ENCODE measurements at regions not wholly inside any gene's neighbourhood (a gene's known extent, or its start where the extent isn't known, plus 50 kb on each side); places are given as distances from the start of the nearest gene placed in this dataset.
"Not testable (repeated sequence)": the region's sequence is repeated elsewhere in the genome, so short reads cannot be mapped to it uniquely, and the experiment has no call there.

DNA sequence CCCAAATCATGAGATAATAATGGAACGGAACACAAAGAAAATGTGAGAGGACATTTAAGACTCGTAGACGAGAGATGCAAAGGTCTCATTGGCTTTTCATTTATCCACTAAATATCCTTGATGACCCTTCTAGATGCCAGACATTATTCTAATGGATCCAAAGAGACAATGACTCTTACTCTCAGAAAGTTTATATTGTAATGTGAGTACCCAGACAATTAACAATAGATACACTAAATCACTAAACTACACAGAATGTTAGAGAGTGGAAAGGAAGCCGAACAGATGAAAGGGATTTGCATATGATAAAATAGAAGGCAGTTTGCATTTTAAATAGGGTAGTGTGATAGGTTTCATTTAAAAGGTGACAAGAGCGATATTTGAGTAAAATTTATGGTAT, 973.3 kb downstream of the TAF11L14 start:
- no TSS peak for BruUV-seq (replicated peaks)
- TF ChIP-seq, protein P1, sequence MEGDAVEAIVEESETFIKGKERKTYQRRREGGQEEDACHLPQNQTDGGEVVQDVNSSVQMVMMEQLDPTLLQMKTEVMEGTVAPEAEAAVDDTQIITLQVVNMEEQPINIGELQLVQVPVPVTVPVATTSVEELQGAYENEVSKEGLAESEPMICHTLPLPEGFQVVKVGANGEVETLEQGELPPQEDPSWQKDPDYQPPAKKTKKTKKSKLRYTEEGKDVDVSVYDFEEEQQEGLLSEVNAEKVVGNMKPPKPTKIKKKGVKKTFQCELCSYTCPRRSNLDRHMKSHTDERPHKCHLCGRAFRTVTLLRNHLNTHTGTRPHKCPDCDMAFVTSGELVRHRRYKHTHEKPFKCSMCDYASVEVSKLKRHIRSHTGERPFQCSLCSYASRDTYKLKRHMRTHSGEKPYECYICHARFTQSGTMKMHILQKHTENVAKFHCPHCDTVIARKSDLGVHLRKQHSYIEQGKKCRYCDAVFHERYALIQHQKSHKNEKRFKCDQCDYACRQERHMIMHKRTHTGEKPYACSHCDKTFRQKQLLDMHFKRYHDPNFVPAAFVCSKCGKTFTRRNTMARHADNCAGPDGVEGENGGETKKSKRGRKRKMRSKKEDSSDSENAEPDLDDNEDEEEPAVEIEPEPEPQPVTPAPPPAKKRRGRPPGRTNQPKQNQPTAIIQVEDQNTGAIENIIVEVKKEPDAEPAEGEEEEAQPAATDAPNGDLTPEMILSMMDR (IDR thresholded peaks at IDR 0.05; ENCODE audit: unreplicated experiment) = no peak
- CTCF ChIA-PET = no interaction called here
- peaks cover 6% of the 10 kb centered on the region for H3K9me3 Mint-ChIP-seq (ENCODE audit: low read depth, unreplicated experiment)
- no peaks in the 10 kb centered on the region for H3K4me1 Mint-ChIP-seq (ENCODE audit: low read depth, unreplicated experiment)
- no peak for DNase-seq
- H3K36me3 Mint-ChIP-seq (ENCODE audit: insufficient read depth, unreplicated experiment) = no peaks in the 10 kb centered on the region
- H3K4me3 Mint-ChIP-seq (ENCODE audit: low read depth, unreplicated experiment) = no peak overlapping the region
- intact Hi-C loops (cut with micrococcal nuclease; ENCODE audit: unreplicated experiment) = no loop called here
- H3K27me3 Mint-ChIP-seq (ENCODE audit: unreplicated experiment) = no peaks in the 10 kb centered on the region
- H3K27ac Mint-ChIP-seq (ENCODE audit: unreplicated experiment) = no peak overlapping the region

DNA sequence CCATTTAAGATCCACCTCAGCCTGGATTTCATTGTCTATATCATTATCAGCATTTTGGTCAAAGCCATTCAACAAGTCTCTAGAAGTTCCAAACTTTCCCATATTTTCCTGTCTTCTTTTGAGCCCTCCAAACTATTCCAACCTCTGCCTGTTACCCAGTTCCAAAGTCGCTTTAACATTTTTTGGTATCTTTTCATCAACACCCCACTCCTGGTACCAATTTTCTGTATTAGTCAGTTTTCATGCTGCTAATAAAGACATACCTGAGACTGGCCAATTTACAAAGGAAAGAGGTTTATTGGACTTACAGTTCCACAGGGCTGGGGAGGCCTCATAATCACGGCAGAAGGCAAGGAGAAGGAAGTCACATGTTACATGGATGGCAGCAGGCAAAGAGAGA, 982.9 kb downstream of the TAF11L14 start:
- CTCF ChIA-PET; H3K27me3 Mint-ChIP-seq (ENCODE audit: unreplicated experiment); H3K4me1 Mint-ChIP-seq (ENCODE audit: low read depth, unreplicated experiment); H3K36me3 Mint-ChIP-seq (ENCODE audit: insufficient read depth, unreplicated experiment); DNase-seq; H3K4me3 Mint-ChIP-seq (ENCODE audit: low read depth, unreplicated experiment); BruUV-seq (replicated peaks); H3K27ac Mint-ChIP-seq (ENCODE audit: unreplicated experiment); intact Hi-C loops (cut with micrococcal nuclease; ENCODE audit: unreplicated experiment): not testable (repeated sequence)
- H3K9me3 Mint-ChIP-seq (ENCODE audit: low read depth, unreplicated experiment) = peaks cover 22% of the 10 kb centered on the region

DNA sequence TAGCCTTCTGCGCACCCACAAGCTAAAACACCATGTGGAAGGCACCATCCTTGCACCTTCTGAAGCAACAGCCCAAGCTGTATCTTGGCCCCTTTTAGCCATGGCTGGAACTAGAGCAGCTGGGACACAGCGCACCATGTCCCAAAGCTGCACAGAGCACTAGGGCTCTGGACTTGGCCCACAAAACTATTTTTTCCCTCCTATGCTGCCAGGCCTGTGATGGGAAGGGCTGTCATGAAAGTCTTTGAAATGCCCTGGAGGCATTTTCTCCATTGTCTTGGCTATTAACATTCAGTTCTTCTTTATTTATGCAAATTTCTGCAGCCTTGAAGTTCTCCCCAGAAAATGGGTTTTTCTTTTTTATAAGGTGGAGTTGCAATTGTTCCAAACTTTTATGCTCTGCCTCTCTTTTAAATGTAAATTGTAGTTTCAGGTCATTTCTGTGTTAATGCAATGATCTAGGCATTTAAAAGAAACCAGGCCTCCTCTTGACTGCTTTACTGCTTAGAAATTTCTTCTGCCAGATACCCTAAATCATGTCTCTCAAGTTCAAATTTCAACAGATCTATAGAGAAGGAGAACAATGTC, 996.3 kb downstream of the TAF11L14 start:
- Mint-ChIP-seq H3K9me3 (ENCODE audit: low read depth, unreplicated experiment) (peaks cover 9% of the 10 kb centered on the region), H3K27me3 (ENCODE audit: unreplicated experiment) (no peaks in the 10 kb centered on the region), H3K4me3 (ENCODE audit: low read depth, unreplicated experiment) (no peak overlapping the region), H3K36me3 (ENCODE audit: insufficient read depth, unreplicated experiment) (no peaks in the 10 kb centered on the region), H3K27ac (ENCODE audit: unreplicated experiment) (no peak overlapping the region), H3K4me1 (ENCODE audit: low read depth, unreplicated experiment) (no peaks in the 10 kb centered on the region)
- intact Hi-C loops (cut with micrococcal nuclease; ENCODE audit: unreplicated experiment) = no loop called here
- TF ChIP-seq, protein P1 (IDR thresholded peaks at IDR 0.05; ENCODE audit: unreplicated experiment) = no peak
- DNase-seq = no peak
- no TSS peak for BruUV-seq (replicated peaks)
- CTCF ChIA-PET = no interaction called here

DNA sequence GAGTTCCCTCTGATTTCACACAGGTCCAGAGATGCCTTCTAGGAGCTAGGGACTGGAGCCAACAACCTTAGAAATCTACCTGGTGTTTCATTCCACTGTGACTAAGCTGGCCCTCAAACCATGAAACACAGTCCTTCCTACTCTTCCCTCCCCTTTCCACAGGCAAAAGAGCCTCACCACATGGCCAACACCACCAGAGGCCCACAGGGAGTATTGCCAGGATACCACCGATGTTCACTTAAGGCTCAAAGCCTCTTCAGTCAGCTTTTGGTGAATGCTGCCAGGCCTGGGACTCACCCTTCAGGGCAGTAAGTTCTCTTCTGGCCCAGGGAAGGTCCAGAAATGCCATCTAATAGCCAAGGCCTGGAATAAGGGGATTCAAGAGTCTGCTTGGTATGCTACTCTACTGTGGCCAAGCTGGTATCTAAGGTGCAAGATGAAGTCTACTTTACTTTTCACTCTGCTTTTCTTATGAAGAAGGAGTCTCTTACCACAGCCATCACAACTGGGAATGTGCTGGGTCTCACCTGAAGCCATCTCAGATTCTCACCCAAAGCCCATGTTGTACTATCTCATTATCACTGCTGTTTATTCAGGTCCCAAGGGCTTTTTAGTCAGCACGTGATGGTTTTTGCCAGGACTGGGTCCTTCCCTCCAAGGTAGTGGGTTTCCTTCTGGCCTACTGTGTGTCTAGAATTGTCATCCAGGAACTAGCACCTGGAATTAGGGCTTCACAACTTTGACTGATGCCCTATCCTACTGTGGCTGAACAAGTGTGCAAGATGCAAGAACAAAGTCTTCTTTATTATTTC, 1018.4 kb downstream of the TAF11L14 start:
- no peaks in the 10 kb centered on the region for H3K27me3 Mint-ChIP-seq (ENCODE audit: unreplicated experiment)
- intact Hi-C loops (cut with micrococcal nuclease; ENCODE audit: unreplicated experiment) = no loop called here
- DNase-seq = no peak
- no peaks in the 10 kb centered on the region for H3K4me1 Mint-ChIP-seq (ENCODE audit: low read depth, unreplicated experiment)
- no peak overlapping the region for H3K27ac Mint-ChIP-seq (ENCODE audit: unreplicated experiment)
- TF ChIP-seq, protein P1 (IDR thresholded peaks at IDR 0.05; ENCODE audit: unreplicated experiment) = no peak
- CTCF ChIA-PET = no interaction called here
- H3K9me3 Mint-ChIP-seq (ENCODE audit: low read depth, unreplicated experiment) = peaks cover 15% of the 10 kb centered on the region
- no TSS peak for BruUV-seq (replicated peaks)
- no peak overlapping the region for H3K4me3 Mint-ChIP-seq (ENCODE audit: low read depth, unreplicated experiment)
- no peaks in the 10 kb centered on the region for H3K36me3 Mint-ChIP-seq (ENCODE audit: insufficient read depth, unreplicated experiment)

DNA sequence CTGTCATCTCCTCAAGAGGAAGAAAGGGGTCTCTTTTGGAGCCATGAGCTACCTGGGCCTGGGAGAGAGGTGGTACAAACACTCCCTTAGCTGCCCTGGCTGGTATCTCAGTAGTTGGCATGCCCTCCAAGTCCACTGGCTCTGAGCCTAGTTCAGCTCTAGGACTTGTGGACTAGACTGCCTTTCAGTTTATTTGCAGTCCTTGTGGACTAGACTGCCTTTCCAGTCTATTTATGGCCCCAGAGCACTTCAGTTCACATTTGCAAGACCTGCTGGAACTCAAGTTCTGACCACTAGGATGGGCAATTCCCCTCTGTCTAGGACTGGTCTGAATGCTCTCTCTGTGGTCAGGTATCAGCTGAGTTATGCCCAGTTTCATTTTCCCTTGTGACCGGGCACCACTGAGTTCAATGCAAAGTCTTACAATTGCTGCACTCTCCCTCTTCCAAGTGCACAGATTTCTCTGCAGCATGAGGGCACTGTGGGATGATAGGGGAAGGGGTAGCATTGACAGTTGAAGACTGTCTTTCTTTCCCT, 1019.0 kb downstream of the TAF11L14 start:
- no TSS peak for BruUV-seq (replicated peaks)
- Mint-ChIP-seq H3K9me3 (ENCODE audit: low read depth, unreplicated experiment) (peaks cover 20% of the 10 kb centered on the region), H3K27ac (ENCODE audit: unreplicated experiment) (no peak overlapping the region), H3K4me3 (ENCODE audit: low read depth, unreplicated experiment) (no peak overlapping the region), H3K27me3 (ENCODE audit: unreplicated experiment) (no peaks in the 10 kb centered on the region), H3K36me3 (ENCODE audit: insufficient read depth, unreplicated experiment) (no peaks in the 10 kb centered on the region), H3K4me1 (ENCODE audit: low read depth, unreplicated experiment) (no peaks in the 10 kb centered on the region)
- intact Hi-C loops (cut with micrococcal nuclease; ENCODE audit: unreplicated experiment) = no loop called here
- TF ChIP-seq, protein P1 (IDR thresholded peaks at IDR 0.05; ENCODE audit: unreplicated experiment) = no peak
- CTCF ChIA-PET = no interaction called here
- DNase-seq = no peak
